GF-D8 (cell line): ENCODE measurements at regions not wholly inside any gene's neighbourhood (a gene's known extent, or its start where the extent isn't known, plus 50 kb on each side); places are given as distances from the start of the nearest gene placed in this dataset.
"Not testable (repeated sequence)": the region's sequence is repeated elsewhere in the genome, so short reads cannot be mapped to it uniquely, and the experiment has no call there.

Experiments used
- DNase-seq: peaks from one replicate; lab custom pipeline; 2025; lab: John Stamatoyannopoulos, UW

DNA sequence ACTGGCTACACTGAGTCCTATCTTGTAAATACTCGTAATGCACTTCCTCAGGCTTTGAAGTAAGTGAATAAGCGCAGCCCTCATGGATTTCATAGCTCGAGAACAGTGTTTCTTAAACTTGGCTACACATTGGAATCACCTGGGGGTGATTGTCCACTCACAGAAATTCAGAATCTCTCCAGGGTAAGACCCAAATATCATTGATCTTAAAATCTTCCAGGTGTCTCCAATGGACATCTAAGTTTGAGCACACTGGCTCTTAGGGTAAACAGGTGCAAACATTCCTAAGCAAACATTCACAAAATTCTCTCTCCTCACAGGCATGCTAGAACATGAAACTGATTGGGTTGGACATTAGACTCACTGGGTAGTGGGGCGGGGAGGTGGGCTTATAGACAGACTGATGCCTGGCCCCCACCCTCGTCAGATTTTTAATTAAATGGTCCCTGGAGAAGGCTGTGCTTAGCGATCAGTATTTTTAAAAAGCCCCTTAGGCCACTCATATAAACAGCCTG is 279.7 kb upstream of the TBL1XR1 start:
- DNase-seq, result no peak

DNA sequence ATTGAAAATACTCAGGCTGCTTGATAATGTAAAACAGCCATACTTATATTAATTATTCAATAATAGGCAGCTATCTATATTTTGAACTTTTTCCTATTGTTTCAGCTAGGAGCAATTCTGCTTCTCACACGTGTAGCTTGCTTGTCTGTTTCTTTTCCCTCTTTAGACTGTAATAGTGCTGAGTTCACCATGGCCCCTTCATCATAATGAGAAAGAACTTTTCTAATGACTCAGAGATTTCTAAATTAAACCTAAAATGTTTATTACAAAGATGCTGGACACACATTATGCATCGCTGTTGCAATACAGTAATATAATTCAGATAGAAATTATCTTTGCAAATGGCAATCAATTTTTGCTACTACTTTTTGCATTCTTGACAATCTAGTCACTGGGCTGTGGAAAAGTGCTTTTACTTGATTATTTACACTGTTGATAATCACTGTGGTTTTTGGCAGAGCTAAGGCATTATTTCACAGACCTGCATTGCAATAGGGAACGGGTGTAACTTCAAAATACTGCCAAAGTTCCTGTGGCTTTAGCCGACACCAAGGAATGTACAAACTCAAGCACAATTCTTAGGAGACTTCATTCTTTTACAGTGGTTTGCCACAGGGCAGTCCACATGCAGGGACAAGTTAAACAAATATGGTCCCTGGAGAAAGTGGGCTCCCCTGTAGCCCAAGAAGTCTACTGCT is 281.0 kb upstream of the TBL1XR1 start:
- DNase-seq, result no peak

DNA sequence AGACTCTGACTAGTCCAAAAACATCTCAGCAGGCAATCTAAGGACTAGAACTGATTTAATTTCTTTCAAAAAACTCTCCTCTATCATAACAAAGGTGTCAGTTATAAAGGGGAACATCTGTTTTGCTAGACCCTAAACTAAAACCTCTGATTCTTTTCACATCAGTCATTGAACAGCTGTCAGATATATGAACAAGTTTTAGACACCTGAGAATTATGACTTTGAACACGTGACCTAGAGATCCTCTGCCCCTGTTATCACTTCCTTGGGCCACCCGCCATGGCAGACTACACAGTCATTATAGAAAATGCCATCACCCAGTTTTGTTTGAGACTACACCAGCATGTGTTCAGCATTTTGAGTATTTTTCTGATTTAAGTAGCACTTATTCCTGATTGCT is 282.3 kb upstream of the TBL1XR1 start:
- DNase-seq, result no peak

DNA sequence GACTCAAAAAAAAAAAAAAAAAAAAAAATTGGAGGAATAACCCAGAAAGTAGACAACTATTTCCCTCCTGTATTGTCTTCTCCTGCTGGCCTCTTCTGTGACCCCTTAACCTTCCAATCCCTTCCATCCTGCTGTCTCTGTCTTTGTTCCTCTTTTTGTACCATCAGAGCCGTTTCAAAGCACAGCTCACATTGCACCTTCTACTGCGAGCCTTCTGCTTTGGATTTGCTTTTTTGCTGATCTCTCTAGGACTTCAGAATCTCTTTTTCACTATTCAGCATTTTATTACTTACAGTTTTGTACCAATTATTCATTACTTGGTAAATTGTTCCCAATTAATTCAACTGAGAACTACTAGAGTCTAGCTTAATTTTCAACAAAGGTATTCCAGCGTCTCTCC is 284.0 kb upstream of the TBL1XR1 start:
- DNase-seq, result no peak

DNA sequence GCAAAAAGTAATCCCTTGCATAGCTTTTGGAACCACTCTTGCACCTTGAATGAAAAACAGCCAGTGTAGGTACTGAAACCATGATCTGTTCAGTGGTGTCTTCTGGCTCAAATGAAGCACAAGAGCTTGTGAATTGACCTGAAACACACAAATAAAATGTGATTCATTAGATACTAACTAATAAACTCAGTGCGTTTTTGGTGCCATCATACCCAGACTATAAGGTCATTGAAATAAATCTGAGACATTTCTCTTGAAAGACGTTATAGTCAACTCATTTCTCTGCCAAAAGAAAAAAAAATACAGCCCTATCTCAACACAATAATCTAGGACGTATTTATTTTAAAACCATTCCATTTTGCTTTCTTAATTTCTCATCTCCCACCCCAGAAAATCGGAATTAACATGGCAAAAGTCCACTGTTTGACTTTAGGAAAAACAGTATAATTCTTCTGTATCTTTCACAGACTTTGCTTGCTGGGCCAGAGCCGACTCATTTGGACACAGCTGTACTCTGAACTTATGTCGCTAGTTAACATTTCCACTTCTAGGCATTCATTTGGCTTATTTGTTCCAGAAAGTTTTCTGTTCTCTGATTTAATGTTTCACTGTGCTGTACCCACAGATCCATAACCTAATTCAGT is 284.9 kb upstream of the TBL1XR1 start:
- DNase-seq, result no peak

DNA sequence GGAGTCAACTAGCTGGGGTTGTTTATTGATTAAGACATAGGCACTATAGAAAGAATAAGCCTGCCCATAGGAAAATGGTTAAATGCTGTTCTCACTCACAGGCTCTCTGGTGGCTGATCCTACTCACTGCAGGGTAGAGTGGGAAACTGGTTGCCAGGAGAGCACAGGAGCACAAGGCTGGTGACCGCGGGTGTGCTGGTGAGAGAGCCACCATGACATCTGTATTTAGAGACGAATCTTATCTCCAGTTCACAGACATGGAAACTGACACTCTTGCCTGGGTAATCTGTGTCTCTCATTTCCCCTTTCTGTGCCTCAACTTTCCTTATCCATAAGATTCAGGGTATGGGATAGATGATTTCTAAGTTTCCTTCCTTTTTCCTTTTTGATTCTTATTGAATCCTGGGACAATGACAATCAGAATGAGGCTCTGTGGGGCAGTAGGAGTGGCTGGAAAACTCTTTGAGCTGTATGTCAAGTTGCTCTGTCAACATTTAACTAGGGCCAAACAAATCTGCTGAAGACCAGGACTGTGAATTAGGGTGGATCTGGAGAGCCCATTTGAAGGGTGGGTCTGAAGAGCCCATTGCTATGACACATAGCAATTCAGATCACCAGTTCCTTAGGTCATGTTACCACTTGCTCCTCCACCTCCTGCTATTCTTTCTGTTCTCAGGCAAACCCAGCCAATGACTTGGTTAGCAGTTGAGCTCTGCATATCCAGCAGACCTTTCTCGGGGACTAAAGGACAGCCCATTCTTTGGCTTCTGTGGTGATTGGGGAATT is 286.1 kb upstream of the TBL1XR1 start:
- DNase-seq, result no peak

DNA sequence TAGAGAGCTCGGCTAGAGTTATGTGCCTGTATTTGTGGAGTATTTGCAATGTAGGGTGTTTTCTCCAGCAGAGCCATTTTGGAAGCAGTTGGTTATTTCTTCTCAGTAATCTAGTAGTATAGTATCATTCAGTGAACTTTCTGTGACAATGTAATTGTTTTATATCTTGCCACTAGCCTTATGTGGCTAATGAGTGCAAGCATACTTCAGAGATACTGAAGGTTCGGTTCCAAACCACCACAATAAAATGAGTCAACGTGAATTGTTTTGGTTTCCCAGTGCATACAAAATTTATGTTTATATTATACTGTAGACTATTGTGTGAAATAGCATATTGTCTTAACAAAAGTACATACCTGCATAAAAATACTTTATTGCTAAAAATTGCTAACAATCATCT is 286.9 kb upstream of the TBL1XR1 start:
- DNase-seq, result no peak

DNA sequence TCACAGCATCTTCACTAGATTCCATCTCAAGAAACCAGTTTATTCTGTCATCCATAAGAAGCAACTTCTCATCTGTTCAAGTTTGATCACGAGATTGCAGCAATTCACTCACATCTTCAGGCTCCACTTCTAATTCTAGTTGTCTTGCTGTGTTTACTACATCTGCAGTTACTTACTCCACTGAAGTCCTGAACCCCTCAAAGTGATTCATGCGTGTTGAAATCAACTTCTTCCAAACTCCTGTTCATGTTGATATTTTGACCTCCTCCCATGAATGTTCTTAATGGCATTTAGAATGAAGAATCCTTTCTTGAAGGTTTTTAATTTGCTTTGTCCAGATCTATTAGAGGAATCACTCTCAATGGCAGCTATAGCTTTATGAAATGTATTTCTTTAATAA is 287.6 kb upstream of the TBL1XR1 start:
- DNase-seq, result no peak

DNA sequence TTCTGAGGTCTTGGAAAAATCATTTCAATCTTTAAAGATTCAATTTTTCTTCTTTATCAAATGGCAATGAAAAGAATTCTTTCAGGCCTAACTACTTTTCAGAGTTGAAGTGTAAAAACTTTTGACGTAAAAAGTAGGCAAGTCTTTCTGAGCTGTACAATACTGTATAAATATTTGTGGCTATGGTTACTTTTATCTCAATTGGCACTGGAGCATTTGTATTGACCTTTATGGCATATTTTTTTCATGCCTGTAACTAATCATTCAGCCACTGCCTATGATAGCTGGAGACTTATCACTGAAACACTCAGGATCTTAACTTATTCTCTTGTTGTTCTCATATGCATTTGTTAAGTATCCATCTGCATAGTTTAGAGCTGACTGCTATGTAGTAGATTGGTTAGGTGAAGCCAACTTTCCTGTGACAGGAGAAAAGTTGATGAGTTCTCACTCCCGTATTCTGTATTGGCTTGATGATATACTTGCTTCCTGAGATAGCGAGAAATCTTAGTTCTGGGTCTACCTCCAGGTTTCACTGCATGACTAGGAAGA is 290.4 kb upstream of the TBL1XR1 start:
- DNase-seq, result no peak

DNA sequence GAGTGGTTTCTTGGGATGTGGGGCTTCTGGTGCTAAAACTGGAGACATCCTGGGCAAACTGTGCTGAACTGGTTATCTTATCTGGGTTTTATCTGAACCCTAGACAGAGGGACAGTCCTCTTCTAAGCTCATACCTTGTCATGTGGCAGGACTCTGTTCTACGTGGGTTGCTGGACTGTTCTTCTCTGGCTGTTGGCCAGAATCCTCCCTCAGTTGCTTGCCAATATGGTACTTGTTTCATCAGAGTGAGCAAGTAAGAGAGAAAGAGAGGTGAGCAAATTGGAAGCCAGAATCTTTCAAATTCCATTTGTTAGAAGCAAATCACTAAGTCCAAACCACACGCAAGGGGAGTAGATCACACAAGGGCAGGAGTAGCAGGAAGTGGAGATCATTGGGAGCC is 291.5 kb upstream of the TBL1XR1 start:
- DNase-seq, result no peak

DNA sequence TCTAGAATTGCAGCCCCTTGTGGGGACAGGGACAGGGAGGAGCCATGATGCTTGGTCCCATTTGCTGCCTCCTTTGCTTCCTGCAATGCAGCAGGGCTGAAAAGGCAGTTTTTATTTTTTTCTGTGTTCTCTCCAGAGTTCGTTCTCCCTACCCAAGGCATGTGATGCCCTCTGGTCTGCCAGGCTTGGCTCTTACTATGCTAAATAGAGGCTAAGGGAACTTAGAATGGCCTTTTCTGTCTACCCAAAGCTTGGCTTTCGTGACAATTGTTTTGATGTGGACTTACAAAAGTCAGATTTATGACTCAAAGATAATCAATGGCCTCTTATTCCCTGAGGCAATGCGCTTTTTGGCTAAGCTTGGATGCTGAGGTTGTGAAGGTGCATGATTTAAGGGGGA is 293.3 kb upstream of the TBL1XR1 start:
- no peak for DNase-seq

DNA sequence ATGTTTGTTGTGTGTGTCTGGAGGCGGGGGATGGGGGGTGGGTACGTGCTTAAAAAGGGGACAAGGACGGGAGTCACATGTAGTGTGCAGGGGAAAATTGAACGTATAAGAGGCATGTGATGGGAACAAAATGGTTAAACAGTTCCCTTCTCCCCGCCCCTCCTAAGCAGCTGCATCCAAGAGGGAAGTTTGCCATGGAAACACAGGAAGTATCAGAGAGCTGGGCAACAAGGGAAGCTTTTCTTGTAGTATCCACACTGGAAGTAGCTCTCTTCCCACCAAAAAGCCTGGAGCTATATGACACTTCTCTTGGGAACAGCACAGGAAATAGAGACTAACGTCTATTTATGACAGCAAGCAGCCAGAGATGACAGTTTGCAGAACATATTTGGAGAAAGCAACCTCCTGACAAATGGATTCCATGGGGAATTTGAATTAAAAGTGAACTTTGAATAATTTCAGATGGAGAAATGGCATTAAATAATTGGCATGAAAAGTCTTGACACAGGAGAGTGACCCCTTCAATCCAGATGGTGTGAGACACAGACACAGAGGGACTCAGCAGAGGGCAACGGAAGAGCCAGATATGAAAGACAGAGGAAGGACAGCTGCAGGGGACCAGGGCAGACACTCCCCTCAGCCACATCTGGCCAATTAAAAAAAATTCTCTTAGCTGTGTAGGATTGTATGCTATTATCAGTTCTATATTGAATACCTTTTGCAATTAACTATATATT is 294.2 kb upstream of the TBL1XR1 start:
- DNase-seq, result no peak

DNA sequence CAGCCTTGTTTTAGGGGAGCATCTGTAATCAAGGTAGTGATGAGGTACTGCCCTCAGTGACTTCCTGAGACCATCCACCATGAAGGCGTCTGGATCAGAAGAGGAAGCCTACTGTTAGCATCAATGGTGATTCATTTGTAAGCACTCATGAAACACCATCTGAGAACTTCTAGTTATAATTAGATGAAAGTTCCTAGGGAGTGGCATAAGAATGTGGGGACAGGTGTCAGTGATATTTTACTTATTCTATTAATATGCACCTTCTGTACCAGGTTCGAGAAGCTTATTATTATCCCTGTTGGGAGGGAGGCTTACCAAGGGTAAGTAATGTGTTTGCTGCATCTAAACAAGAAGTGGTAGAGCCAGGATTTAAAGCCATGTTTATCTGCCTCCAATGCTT is 295.8 kb upstream of the TBL1XR1 start:
- no peak for DNase-seq

DNA sequence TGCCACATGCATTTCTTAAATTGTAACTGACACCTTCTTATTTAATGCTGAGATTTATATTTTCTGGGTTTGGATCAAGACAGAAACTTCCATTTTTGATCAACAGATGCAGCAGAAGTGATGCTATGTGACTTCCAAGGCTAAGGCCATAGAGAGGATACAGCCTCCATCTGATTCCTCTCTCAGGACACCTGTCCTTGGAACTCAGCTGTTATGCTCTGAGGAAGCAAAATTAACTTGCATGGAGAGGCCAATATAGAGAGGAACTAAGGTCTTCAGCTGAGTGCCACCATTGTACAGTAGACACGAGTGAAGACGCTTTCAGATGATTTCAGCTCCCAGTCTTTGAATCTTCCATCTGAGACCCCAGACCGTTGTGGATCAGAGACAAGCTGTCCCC is 296.9 kb upstream of the TBL1XR1 start:
- DNase-seq, result no peak

DNA sequence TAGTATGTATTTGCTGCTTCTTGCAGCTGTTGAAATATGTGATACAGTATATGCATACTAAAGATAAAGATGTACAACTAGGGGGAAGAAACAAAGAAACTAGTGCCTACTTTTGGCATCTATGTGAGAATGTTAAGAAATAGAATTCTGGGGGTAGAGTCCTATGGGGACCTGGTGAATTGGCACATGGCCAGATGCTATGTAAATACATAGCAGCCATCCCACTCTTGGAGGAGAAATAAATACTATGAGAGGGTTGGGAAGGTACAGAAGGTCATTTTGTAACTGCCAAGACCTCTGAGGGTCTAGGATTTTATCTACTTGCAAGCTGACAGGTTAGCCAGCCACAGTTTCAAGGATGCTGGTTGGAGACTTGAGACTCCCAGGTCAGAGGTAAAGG is 298.3 kb upstream of the TBL1XR1 start:
- DNase-seq, result no peak

DNA sequence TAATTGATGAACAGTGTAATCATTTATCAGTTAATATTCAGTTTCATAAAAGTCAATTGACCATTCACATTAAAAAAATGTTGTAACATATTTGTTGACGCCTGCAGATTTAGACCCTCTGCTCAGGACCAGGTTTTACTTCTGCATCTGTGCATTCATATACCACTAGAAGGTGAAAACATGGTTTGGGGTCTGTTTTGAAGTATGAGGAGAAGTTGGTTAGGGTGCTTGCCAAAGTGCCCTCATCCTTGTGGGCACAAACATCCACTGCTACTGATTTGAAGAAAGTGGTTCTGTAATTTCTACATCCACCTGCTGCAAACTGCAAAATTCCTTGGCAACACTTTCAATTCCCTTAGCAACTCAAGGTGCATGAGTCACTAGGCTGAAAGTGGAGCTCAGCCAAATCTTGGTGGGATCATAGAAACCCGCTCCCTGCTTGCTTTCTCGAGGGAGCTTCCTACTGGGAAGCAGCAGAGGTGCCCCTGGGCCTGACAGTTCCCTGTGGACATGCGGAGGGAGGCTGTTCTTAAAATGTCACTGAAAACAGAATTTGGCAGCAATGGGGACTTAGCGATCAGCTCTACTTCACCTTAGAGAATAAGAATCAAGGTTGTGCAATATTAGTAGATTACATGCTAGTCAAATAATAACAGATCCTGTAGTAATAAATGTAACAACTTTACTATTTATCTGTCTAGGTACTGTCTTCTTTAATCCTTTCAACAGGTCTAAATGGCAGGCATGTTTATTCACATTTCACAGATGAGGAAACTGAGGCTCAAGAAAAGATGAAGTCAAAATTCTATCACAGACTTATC is 301.0 kb upstream of the TBL1XR1 start:
- no peak for DNase-seq

DNA sequence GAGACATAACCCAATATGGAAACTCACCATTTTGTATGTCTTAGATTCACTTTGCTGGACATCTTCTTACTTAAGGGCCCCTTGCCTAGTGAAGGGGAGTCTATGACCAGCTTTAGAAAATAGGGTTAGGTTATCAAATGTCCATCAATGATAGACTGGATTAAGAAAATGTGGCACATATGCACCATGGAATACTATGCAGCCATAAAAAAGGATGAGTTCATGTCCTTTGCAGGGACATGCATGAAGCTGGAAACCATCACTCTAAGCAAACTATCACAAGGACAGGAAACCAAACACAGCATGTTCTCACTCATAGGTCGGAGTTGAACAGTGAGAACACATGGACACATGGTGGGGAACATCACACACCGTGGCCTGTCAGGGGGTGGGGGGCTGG is 301.8 kb upstream of the TBL1XR1 start:
- DNase-seq, result not testable (repeated sequence)

DNA sequence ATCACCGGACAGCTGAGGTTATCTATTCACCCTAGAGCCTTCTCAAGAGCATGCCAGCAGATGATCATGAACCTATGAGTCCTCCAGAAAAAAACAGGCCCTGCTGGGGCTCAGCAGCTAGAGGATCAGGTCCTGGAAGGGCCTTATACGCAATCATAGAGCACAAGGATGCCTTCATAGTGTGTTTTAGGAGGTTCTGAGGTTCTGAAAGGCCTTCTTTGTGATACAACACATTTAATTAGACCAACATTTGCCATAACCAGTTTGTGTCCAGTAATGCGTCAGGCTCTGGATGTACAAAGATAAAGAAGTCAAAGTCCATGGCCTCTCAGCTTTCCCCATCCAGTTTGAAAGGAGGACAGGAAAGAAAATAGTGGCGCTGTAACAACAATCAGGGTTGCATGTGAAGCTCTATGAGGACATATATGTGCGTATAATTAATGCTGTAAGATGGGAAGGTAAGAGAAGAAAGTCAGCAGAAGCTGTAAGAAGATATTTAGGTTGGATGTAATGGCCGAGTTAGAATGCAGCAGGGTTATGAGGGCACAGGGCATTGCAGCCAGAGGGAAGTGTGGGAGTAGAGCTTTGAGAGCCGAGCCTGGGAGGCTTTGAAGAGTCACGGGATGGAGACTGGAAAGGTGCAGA is 302.6 kb upstream of the TBL1XR1 start:
- DNase-seq, result no peak

DNA sequence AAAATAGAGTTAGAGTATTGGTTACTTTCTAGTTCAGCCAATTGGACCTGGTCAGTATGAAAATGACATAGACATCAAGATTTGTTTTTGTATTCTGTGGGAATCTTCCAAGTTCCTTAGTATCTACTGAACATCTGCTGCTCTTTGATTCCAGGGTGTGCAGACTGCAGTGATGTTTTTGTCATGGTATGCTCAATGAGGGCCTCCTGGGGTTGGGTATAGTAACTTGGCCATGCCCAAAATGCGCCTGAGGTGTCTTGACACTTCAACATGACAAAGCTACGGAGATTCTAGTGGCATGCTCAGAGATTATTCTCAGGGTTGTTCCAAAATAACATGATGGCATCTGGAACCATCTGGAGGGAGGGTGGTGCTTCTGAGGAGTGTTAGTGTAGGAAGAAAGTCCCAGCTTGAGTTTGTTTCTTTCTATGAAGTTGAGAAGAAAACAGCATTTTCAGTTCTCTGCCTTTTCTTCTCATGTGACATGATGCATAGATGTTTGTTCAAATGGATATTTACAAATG is 313.5 kb upstream of the TBL1XR1 start:
- DNase-seq, result no peak
